ENCODE measurements at regions not wholly inside any gene's neighbourhood (a gene's known extent, or its start where the extent isn't known, plus 50 kb on each side); places are given as distances from the start of the nearest gene placed in this dataset.
"Not testable (repeated sequence)": the region's sequence is repeated elsewhere in the genome, so short reads cannot be mapped to it uniquely, and the experiment has no call there.

- FAIRE-seq = no peak
- no peak for DNase-seq (ENCODE audit: low spot score in 2 of 2)
These were observed 163.2 kb upstream of the GRM7 start for GRCh38 chr3:6697722-6698121.

- not testable (repeated sequence) for DNase-seq (ENCODE audit: low spot score in 2 of 2); FAIRE-seq
These were observed 156.1 kb upstream of the GRM7 start for GRCh38 chr3:6704817-6705216.

GRCh38 chr3:6706777-6707176 lies 154.1 kb upstream of the GRM7 start:
- no peak for DNase-seq (ENCODE audit: low spot score in 2 of 2)
- no peak for FAIRE-seq

GRCh38 chr3:6709178-6709577 lies 151.7 kb upstream of the GRM7 start:
- FAIRE-seq = no peak
- no peak for DNase-seq (ENCODE audit: low spot score in 2 of 2)

GRCh38 chr3:6714962-6715361 lies 146.0 kb upstream of the GRM7 start:
- FAIRE-seq (no peak), DNase-seq (ENCODE audit: low spot score in 2 of 2) (no peak)

GRCh38 chr3:6716420-6716819 lies 144.5 kb upstream of the GRM7 start:
- FAIRE-seq = no peak
- DNase-seq (ENCODE audit: low spot score in 2 of 2) = no peak

- no peak for DNase-seq (ENCODE audit: low spot score in 2 of 2)
- no peak for FAIRE-seq
These were observed 143.6 kb upstream of the GRM7 start for GRCh38 chr3:6717026-6717943.

GRCh38 chr3:6719999-6720398 lies 140.9 kb upstream of the GRM7 start:
- FAIRE-seq (no peak), DNase-seq (ENCODE audit: low spot score in 2 of 2) (no peak)

GRCh38 chr3:6721491-6721890 lies 139.4 kb upstream of the GRM7 start:
- no peak for FAIRE-seq
- DNase-seq (ENCODE audit: low spot score in 2 of 2) = no peak

- no peak for FAIRE-seq
- DNase-seq (ENCODE audit: low spot score in 2 of 2) = no peak
These were observed 137.7 kb upstream of the GRM7 start for GRCh38 chr3:6723205-6723604.

- FAIRE-seq = no peak
- no peak for DNase-seq (ENCODE audit: low spot score in 2 of 2)
These were observed 134.1 kb upstream of the GRM7 start for GRCh38 chr3:6726811-6727210.

GRCh38 chr3:6732807-6733206 lies 128.1 kb upstream of the GRM7 start:
- FAIRE-seq (no peak), DNase-seq (ENCODE audit: low spot score in 2 of 2) (no peak)

- FAIRE-seq (no peak), DNase-seq (ENCODE audit: low spot score in 2 of 2) (no peak)
These were observed 127.1 kb upstream of the GRM7 start for GRCh38 chr3:6733699-6734394.

GRCh38 chr3:6734395-6734746 lies 126.5 kb upstream of the GRM7 start:
- no peak for FAIRE-seq

GRCh38 chr3:6736836-6737629 lies 123.9 kb upstream of the GRM7 start:
- no peak for FAIRE-seq
- no peak for DNase-seq (ENCODE audit: low spot score in 2 of 2)

More at GRCh38 chr3:6734395-6734746, 126.5 kb upstream of the GRM7 start:
- no peak for DNase-seq (ENCODE audit: low spot score in 2 of 2)

- DNase-seq (ENCODE audit: low spot score in 2 of 2) (no peak), FAIRE-seq (no peak)
These were observed 123.3 kb upstream of the GRM7 start for GRCh38 chr3:6737630-6738029.

GRCh38 chr3:6739288-6739687 lies 121.6 kb upstream of the GRM7 start:
- FAIRE-seq (no peak), DNase-seq (ENCODE audit: low spot score in 2 of 2) (no peak)

GRCh38 chr3:6743067-6743720 lies 117.7 kb upstream of the GRM7 start:
- no peak for DNase-seq (ENCODE audit: low spot score in 2 of 2)
- no peak for FAIRE-seq

GRCh38 chr3:6746443-6746842 lies 114.5 kb upstream of the GRM7 start:
- no peak for FAIRE-seq
- no peak for DNase-seq (ENCODE audit: low spot score in 2 of 2)

- no peak for DNase-seq (ENCODE audit: low spot score in 2 of 2)
- FAIRE-seq = no peak
These were observed 113.9 kb upstream of the GRM7 start for GRCh38 chr3:6747017-6747416.

GRCh38 chr3:6750782-6751181 lies 110.1 kb upstream of the GRM7 start:
- DNase-seq (ENCODE audit: low spot score in 2 of 2) (no peak), FAIRE-seq (no peak)

Data from frontal cortex (tissue), 3 donors.